Activated CD4-positive, alpha-beta T cell treated with anti-CD3 and anti-CD28 coated beads, Interleukin-2, Interleukin-4, amounts not matched to agents 100 ng/mL and 50 ng/mL, durations not matched to agents 16 hours and 8 hours (primary cell): ENCODE measurements at regions not wholly inside any gene's neighbourhood (a gene's known extent, or its start where the extent isn't known, plus 50 kb on each side); places are given as distances from the start of the nearest gene placed in this dataset.
A peak's percentile ranks its signal among the peaks of the same experiment; 100 is the strongest.

Experiments
- DNase-seq: peaks from one replicate; pipeline ENCODE4 v3.0.0-alpha.2; 2020; ENCODE audit warnings: low spot score

GRCh38 chr6:156725712-156726111 lies 51.5 kb upstream of the ARID1B start:
- no peak for DNase-seq

DNA sequence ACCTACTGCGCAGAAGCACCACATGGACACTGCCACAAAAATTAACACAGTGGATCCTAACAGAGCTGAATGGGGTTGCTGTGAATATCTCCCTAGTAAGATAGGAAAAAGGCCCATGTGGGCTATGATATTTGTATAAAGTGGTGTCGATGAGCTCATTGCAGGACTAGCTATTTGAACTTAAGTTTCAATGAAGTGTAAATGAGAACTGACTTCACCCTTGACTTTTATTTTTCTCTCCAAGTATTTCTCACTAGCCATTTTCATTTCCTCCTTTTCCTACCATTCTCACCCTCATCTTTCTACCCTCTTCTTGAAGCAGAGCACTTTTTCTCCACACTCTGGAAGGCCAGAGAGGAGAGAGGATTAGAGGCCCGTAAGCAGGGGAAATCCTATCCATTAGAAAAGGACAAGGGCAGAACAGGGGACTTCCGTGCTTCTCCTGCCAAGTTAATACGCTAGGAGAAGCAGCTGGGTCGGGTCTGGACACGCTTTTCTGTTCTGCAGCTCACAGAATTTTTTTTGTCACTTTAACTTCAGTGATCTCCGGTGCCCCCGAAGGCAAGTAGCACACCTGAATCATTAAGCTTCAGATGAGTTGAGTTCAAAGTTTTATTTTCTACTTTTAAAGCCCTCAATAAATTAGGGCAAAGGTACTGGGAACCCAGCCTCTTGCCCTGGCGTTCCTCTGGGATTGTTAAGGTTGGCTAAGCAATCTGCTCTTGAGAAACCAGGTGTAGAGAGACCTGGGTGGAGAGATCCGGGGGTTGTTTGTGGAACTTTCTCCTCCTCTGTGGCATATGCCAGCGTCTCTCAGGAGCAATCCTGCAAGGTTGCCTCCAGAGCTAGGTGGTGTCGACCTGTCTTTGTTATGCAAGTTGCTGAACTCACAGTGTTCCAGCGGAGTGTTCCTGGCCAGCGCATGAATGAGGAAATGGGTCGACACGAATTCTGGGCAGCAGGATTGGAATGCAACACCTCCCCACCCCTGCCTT lies 56.2 kb upstream of the ARID1B start:
- DNase-seq, result no peak

GRCh38 chr6:156719720-156720563 lies 57.2 kb upstream of the ARID1B start:
- peak; percentile 66 for DNase-seq

- no peak for DNase-seq
These were observed 57.8 kb upstream of the ARID1B start for GRCh38 chr6:156719395-156719719.

DNA sequence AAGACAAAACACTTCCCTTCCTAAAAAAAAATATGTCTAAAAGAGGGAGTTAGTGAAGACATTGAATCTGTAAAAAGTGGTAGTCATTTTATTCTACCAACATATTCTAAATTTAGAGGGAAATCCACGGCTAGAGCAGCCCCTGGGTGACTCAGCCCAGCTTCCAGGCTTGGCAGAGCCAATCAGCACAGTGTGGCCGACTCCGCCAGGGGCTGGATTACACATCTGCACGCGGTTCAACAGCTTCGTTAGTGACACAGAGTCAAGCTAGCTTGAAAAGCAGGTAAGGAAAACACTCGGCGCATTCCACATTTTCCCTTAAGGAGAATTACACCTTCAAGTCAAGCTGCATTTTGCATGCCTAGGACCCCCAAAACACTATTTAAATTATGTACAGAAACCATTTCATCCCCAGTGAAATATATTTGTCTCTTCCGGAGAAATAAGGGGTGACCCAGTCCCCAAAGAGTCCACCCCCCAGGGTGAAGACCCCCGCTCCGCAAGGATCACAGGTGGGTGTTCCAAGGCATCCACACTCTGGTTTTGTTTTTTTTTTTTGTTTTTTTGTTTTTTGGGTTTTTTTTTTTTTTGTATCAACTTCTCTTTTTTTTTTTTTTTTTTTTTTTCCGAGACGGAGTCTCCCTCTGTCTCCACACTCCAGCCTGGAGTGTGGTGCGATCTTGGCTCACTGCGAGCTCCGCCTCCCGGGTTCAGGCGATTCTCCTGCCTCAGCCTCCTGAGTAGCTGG lies 58.4 kb upstream of the ARID1B start:
- no peak for DNase-seq

- no peak for DNase-seq
These were observed 59.6 kb upstream of the ARID1B start for GRCh38 chr6:156717542-156717941.

GRCh38 chr6:156715839-156716238 lies 61.3 kb upstream of the ARID1B start:
- DNase-seq, result no peak

DNA sequence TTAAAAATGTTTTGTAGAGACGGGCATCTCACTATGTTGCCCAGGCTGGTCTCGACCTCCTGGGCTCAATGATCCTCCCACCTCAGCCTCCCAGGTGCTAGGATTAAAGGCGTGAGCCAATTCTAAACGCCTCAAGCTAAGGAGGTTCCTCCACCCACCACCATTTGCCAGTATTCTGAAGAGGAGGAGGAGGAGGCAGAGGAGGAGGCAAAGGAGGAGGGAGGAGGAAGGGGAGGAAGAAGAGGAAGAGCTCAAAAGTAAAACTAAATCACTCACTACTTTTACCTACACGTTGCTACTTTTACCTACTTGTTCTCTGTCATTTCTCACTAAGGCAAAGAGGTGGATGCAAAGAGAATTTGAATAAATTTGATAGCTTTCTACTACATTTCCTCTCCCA lies 63.6 kb upstream of the ARID1B start:
- no peak for DNase-seq

DNA sequence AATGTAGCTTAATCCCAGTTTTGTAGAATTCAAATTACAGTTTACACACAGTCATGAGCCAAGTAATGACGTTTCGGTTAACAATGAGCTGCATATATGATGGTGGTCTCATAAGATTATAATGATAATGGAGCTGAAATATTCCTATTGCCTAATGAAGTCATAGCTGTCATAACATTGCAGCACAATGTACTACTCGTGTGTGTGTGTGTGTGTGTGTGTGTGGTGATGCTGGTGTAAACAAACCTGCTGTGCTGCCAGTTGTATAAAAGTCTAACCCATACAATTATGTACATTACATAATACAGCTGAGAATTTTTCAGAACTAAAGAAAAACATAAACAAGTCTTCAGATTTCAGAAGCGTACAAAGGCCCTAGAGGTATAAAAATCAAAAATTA lies 66.7 kb upstream of the ARID1B start:
- no peak for DNase-seq

DNA sequence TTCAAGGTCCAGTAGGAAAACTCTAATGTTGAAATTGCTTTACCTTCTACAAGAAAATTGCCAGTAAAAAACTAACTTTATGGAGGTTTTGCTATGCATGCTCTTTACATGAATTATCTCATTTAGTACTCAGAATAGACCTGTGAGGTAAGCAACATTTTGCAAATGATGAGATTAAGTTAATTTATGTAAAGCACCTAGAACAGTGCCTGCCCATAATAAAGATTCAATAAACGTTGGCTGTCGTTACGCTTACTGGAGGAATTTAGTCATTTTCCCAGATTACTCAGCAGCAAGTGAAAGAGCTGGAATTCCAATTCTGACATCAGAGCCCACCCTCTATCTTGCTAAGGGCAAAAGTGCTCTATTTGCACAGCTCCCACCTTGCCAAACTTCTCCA lies 69.4 kb upstream of the ARID1B start:
- DNase-seq, result no peak

GRCh38 chr6:156703719-156704118 lies 73.5 kb upstream of the ARID1B start:
- DNase-seq, result no peak

GRCh38 chr6:156701966-156702365 lies 75.2 kb upstream of the ARID1B start:
- no peak for DNase-seq

GRCh38 chr6:156700440-156701057 lies 76.6 kb upstream of the ARID1B start:
- no peak for DNase-seq

GRCh38 chr6:156699935-156700334 lies 77.2 kb upstream of the ARID1B start:
- DNase-seq, result no peak

- DNase-seq, result peak; percentile 54
These were observed 78.2 kb upstream of the ARID1B start for GRCh38 chr6:156699017-156699421.

DNA sequence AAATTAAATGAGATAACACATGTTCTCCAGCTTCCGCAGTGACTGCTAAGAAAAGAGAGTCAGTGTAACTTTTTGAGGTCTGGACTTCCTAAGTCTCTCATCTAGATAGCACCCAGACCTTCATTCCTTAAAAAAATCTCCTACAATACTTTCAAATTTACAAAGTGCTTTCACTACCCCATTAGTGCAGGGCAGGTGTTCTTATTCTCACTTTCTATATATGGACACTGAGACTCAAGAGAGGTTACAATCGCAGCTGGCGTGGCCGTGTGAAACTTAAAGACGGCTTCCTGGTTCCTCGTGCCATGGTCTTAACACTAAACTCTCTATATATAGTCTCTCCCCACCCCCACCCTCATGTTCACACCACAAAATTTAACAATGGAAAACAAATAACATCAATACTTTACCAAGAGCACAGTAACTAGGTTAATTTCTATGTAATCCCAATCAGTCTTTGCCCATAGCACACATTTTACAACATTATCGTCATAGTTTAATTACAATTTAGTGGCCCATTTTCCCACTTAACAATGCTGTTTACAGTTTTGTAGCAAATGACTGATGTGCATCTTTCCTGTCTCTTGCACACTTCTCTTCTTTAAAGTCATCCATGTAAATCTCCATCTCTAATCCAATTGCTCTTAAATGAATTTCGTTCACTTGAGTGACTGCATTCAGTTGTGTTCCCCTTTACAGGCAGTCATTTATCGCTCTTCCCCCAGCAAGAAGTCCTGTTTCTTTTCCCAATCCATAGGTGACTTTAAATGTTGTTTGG lies 78.8 kb upstream of the ARID1B start:
- peak; percentile 37 for DNase-seq

DNA sequence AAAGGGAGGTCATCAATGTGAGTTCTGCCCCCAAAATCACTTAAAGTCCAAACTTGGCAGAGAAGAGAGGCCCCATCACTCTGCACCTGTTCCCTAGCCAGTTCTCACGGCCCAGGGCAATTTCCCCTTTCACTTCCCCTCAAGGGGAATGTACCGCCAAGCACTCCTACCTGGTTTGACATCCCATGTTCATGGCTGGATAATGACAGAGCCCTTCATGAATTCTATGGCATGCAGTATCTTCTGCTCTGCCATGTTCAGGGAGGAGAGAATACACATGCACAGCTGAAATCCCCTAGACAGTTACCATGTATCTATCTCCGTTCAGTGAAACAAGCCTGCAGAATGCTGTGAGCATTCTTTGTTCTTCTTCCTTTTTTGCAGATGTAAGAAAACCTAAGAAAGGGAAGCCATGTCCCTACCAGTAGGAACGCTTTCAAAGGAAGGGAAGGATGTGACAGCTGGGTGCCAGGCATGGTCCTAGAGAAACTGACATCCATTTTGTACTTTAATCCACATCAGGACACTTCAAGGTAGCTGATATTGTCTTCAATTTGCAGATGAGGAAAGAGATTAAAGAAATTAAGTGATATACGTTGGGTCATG lies 79.8 kb upstream of the ARID1B start:
- no peak for DNase-seq

DNA sequence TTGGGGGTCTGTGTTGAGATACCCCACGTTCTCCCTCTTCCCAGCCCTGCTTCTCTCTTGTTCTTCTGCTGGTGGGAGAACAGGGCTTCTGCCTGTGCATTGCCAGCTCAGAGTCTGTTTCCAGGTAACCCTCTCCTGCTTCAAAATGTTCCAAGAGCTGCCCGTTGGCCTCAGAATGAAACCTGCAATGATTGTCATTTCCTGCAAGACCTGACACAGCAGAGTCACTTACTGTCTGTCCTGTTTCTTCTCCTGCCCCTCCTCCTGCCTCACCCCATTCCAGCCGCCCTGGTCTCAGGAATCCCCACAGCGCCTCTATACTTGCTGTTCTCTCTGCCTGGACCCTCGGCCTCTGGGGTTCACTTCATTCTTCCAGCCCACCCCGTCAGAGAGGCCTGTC lies 81.4 kb upstream of the ARID1B start:
- DNase-seq, result peak; percentile 52

DNA sequence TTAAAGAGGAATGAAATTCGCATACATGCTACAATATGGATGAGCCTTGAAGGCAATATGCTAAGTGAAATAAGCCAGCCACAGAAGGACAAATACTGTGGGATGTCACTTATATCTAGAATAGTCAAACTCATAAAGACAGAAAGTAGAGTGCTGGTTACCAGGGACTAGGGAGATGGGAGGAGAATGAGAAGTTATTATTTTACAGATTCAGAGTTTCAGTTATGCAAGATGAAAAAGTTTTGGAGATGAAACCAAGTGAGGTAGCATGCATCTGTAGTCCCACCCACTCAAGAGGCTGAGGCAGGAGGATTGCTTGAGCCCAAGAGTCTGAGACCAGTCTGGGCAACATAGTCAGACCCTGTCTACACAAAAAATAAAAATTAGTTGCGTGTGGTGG lies 82.5 kb upstream of the ARID1B start:
- DNase-seq, result peak; percentile 7

DNA sequence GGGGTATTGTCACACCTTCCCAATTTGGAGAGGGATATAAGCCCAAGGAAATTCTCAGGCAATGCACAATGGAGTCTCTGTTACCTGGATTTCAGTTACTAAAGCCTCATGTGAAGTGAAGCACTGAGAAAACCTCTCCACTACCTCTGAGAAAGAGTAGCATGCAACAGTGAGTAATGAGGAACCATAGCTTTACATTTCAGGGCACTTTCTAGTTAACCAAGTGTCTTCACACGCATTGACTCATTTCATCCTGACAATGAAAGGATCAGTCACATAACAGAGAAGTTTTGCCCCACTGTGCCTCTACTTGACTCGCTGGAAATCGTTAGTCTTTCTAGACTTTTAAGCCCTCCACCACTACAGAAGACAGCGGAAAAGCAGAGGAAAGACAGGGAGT lies 86.2 kb upstream of the ARID1B start:
- peak; percentile 43 for DNase-seq

DNA sequence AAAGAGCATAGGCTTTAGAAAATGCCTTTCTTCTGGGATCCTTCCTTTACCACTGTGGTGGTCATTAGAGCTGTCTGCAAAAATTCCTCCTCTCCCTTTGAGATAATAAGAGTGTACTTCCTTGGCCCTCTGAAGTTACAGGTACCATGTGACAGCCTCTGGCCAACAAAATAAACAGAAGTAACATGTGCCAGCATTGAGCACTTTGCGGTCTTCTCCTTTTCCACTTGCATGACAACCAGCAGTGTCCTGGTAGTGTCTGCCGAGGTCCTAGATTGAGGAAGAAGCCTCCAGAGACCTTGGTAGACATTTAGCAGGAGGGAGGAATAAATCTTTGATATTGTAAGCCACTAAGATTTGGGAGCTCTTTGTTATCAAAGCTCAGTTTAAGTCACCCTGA lies 87.5 kb upstream of the ARID1B start:
- no peak for DNase-seq
